ENCODE measurements at regions not wholly inside any gene's neighbourhood (a gene's known extent, or its start where the extent isn't known, plus 50 kb on each side); places are given as distances from the start of the nearest gene placed in this dataset.
"Not testable (repeated sequence)": the region's sequence is repeated elsewhere in the genome, so short reads cannot be mapped to it uniquely, and the experiment has no call there.

- no peaks in the 10 kb centered on the region for H3K9me2 ChIP-seq (replicated peaks; ENCODE audit: insufficient read depth)
- TF ChIP-seq EZH2phosphoT487 (IDR thresholded peaks at IDR 0.05; ENCODE audit: low read depth, severe bottlenecking, unreplicated experiment), result no peak
- no peak for TF ChIP-seq EZH2 (IDR thresholded peaks at IDR 0.05; ENCODE audit: borderline replicate concordance)
- TF ChIP-seq CTCF (IDR thresholded peaks at IDR 0.05; ENCODE audit: poor library complexity), result no peak
- H2AFZ ChIP-seq, result no peak overlapping the region
- H3K27ac ChIP-seq, result no peak overlapping the region
- H3K36me3 ChIP-seq (replicated peaks; ENCODE audit: insufficient read depth, low read depth), result no peaks in the 10 kb centered on the region
- no peaks in the 10 kb centered on the region for H3K4me1 ChIP-seq (ENCODE audit: insufficient read depth)
- no peak for DNase-seq (ENCODE audit: low spot score)
- H3K79me2 ChIP-seq, result no peaks in the 10 kb centered on the region
- no peaks in the 10 kb centered on the region for H3K27me3 ChIP-seq
- H3K4me3 ChIP-seq, result no peak overlapping the region
- no peaks in the 10 kb centered on the region for H3K9me3 ChIP-seq (ENCODE audit: low read depth)
- H4K20me1 ChIP-seq (ENCODE audit: insufficient read depth, poor library complexity, severe bottlenecking), result no peaks in the 10 kb centered on the region
- 94% methylated on average over 3 of the region's 3 CpGs for WGBS (ENCODE audit: low lambda C conversion rate, missing lambda C conversion rate)
- no peak overlapping the region for H3K4me2 ChIP-seq
Measured at GRCh38 chr11:57888386-57888785, 126.8 kb downstream of the CTNND1 start.

- DNase-seq (ENCODE audit: low spot score), result no peak
- TF ChIP-seq EZH2phosphoT487 (IDR thresholded peaks at IDR 0.05; ENCODE audit: low read depth, severe bottlenecking, unreplicated experiment), result no peak
- TF ChIP-seq EZH2 (IDR thresholded peaks at IDR 0.05; ENCODE audit: borderline replicate concordance), result no peak
- no peak for TF ChIP-seq CTCF (IDR thresholded peaks at IDR 0.05; ENCODE audit: poor library complexity)
- Histone ChIP-seq H3K27me3 (no peaks in the 10 kb centered on the region), H3K4me1 (ENCODE audit: insufficient read depth) (no peaks in the 10 kb centered on the region), H3K4me3 (no peak overlapping the region), H3K4me2 (no peak overlapping the region), H3K27ac (no peak overlapping the region), H3K9me3 (ENCODE audit: low read depth) (no peaks in the 10 kb centered on the region), H4K20me1 (ENCODE audit: insufficient read depth, poor library complexity, severe bottlenecking) (no peaks in the 10 kb centered on the region), H3K9me2 (replicated peaks; ENCODE audit: insufficient read depth) (no peaks in the 10 kb centered on the region), H2AFZ (no peak overlapping the region), H3K79me2 (no peaks in the 10 kb centered on the region), H3K36me3 (replicated peaks; ENCODE audit: insufficient read depth, low read depth) (no peaks in the 10 kb centered on the region)
- 87% methylated on average over 1 of the region's 1 CpG for WGBS (ENCODE audit: low lambda C conversion rate, missing lambda C conversion rate)
Measured at GRCh38 chr11:57890521-57890920, 128.9 kb downstream of the CTNND1 start.

GRCh38 chr11:57893200-57893599, 130.5 kb upstream of the OR9Q1 start:
- not testable (repeated sequence) for H3K27me3 ChIP-seq; H3K4me2 ChIP-seq; DNase-seq (ENCODE audit: low spot score); H2AFZ ChIP-seq; H3K4me3 ChIP-seq; H3K36me3 ChIP-seq (replicated peaks; ENCODE audit: insufficient read depth, low read depth); H3K27ac ChIP-seq; H3K79me2 ChIP-seq; H3K4me1 ChIP-seq (ENCODE audit: insufficient read depth); H3K9me2 ChIP-seq (replicated peaks; ENCODE audit: insufficient read depth); H4K20me1 ChIP-seq (ENCODE audit: insufficient read depth, poor library complexity, severe bottlenecking); H3K9me3 ChIP-seq (ENCODE audit: low read depth)
- 79% methylated on average over 2 of the region's 2 CpGs for WGBS (ENCODE audit: low lambda C conversion rate, missing lambda C conversion rate)

GRCh38 chr11:57896361-57897145, 127.1 kb upstream of the OR9Q1 start:
- Histone ChIP-seq H3K27me3 (no peaks in the 10 kb centered on the region), H3K9me3 (ENCODE audit: low read depth) (no peaks in the 10 kb centered on the region), H3K79me2 (no peaks in the 10 kb centered on the region), H3K4me1 (ENCODE audit: insufficient read depth) (peaks cover 6% of the 10 kb centered on the region), H3K36me3 (replicated peaks; ENCODE audit: insufficient read depth, low read depth) (no peaks in the 10 kb centered on the region), H3K27ac (no peak overlapping the region), H3K9me2 (replicated peaks; ENCODE audit: insufficient read depth) (no peaks in the 10 kb centered on the region), H3K4me3 (no peak overlapping the region), H4K20me1 (ENCODE audit: insufficient read depth, poor library complexity, severe bottlenecking) (no peaks in the 10 kb centered on the region), H3K4me2 (no peak overlapping the region), H2AFZ (no peak overlapping the region)
- 73% methylated on average over 4 of the region's 4 CpGs for WGBS (ENCODE audit: low lambda C conversion rate, missing lambda C conversion rate)
- TF ChIP-seq EZH2 (IDR thresholded peaks at IDR 0.05; ENCODE audit: borderline replicate concordance) (no peak), CTCF (IDR thresholded peaks at IDR 0.05; ENCODE audit: poor library complexity) (no peak), EZH2phosphoT487 (IDR thresholded peaks at IDR 0.05; ENCODE audit: low read depth, severe bottlenecking, unreplicated experiment) (no peak)
- no peak for DNase-seq (ENCODE audit: low spot score)
